ENCODE measurements at regions not wholly inside any gene's neighbourhood (a gene's known extent, or its start where the extent isn't known, plus 50 kb on each side); places are given as distances from the start of the nearest gene placed in this dataset.

GRCh38 chr12:47012552-47012951 is 66.9 kb upstream of the PCED1B start:
- Histone ChIP-seq H3K79me2 (ENCODE audit: insufficient read depth, low read length) (no peaks in the 10 kb centered on the region), H2AFZ (ENCODE audit: low read depth, low read length, severe bottlenecking) (no peak overlapping the region), H3F3A (ENCODE audit: insufficient read depth) (no peaks in the 10 kb centered on the region), H3K36me3 (ENCODE audit: low read length) (no peaks in the 10 kb centered on the region), H3K9ac (ENCODE audit: low read length) (no peak overlapping the region), H3K9me2 (replicated peaks; ENCODE audit: insufficient read depth, low read length) (no peaks in the 10 kb centered on the region), H3K27me3 (ENCODE audit: low read length) (no peaks in the 10 kb centered on the region), H3K4me3 (ENCODE audit: insufficient read depth, low read length, poor library complexity, severe bottlenecking) (no peak overlapping the region), H3K9me3 (ENCODE audit: insufficient read depth, low read length) (no peaks in the 10 kb centered on the region), H3K4me2 (ENCODE audit: low read depth, low read length, poor library complexity, severe bottlenecking) (no peak overlapping the region), H3K27ac (ENCODE audit: low read depth, low read length) (no peak overlapping the region), H4K20me1 (ENCODE audit: low read depth, low read length) (no peaks in the 10 kb centered on the region)
- TF ChIP-seq CTCF (IDR thresholded peaks at IDR 0.05; ENCODE audit: insufficient read depth, low read length, poor library complexity, severe bottlenecking) (no peak), EZH2phosphoT487 (conservative IDR thresholded peaks at IDR 0.05; ENCODE audit: low read length) (no peak)

DNA sequence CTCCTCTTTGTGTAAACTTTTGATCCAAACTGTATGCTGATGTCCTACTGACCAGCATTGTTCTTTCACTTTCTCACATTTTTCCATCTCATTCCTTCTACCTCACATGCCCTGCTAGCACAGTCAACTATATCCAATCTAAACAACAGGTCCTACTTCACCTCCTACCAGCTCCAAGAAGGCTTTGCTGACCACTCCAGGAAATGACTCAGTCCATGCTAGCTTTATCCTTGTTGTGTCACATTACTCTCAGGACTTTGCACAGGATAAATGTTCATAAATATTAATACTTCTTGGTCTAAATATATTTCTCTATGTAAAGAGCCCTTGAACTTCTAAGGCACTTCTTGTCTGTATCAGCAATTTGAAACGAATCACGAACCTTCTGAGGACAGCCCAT is 64.9 kb upstream of the PCED1B start:
- Histone ChIP-seq H3K27ac (ENCODE audit: low read depth, low read length) (no peak overlapping the region), H2AFZ (ENCODE audit: low read depth, low read length, severe bottlenecking) (no peak overlapping the region), H3K4me2 (ENCODE audit: low read depth, low read length, poor library complexity, severe bottlenecking) (no peak overlapping the region), H3K4me3 (ENCODE audit: insufficient read depth, low read length, poor library complexity, severe bottlenecking) (no peak overlapping the region), H3K9me3 (ENCODE audit: insufficient read depth, low read length) (no peaks in the 10 kb centered on the region), H3K36me3 (ENCODE audit: low read length) (no peaks in the 10 kb centered on the region), H3K9ac (ENCODE audit: low read length) (no peak overlapping the region), H3K79me2 (ENCODE audit: insufficient read depth, low read length) (no peaks in the 10 kb centered on the region), H3F3A (ENCODE audit: insufficient read depth) (no peaks in the 10 kb centered on the region), H3K27me3 (ENCODE audit: low read length) (no peaks in the 10 kb centered on the region), H4K20me1 (ENCODE audit: low read depth, low read length) (no peaks in the 10 kb centered on the region), H3K9me2 (replicated peaks; ENCODE audit: insufficient read depth, low read length) (no peaks in the 10 kb centered on the region)
- TF ChIP-seq EZH2phosphoT487 (conservative IDR thresholded peaks at IDR 0.05; ENCODE audit: low read length) = no peak
- no peak for TF ChIP-seq CTCF (IDR thresholded peaks at IDR 0.05; ENCODE audit: insufficient read depth, low read length, poor library complexity, severe bottlenecking)

- Histone ChIP-seq H2AFZ (ENCODE audit: low read depth, low read length, severe bottlenecking) (no peak overlapping the region), H3K27ac (ENCODE audit: low read depth, low read length) (no peak overlapping the region), H3K79me2 (ENCODE audit: insufficient read depth, low read length) (no peaks in the 10 kb centered on the region), H3K9me2 (replicated peaks; ENCODE audit: insufficient read depth, low read length) (no peaks in the 10 kb centered on the region), H3K4me2 (ENCODE audit: low read depth, low read length, poor library complexity, severe bottlenecking) (no peak overlapping the region), H3F3A (ENCODE audit: insufficient read depth) (no peaks in the 10 kb centered on the region), H4K20me1 (ENCODE audit: low read depth, low read length) (no peaks in the 10 kb centered on the region), H3K27me3 (ENCODE audit: low read length) (no peaks in the 10 kb centered on the region), H3K36me3 (ENCODE audit: low read length) (no peaks in the 10 kb centered on the region), H3K4me3 (ENCODE audit: insufficient read depth, low read length, poor library complexity, severe bottlenecking) (no peak overlapping the region), H3K9ac (ENCODE audit: low read length) (no peak overlapping the region), H3K9me3 (ENCODE audit: insufficient read depth, low read length) (no peaks in the 10 kb centered on the region)
- no peak for TF ChIP-seq CTCF (IDR thresholded peaks at IDR 0.05; ENCODE audit: insufficient read depth, low read length, poor library complexity, severe bottlenecking)
- TF ChIP-seq EZH2phosphoT487 (conservative IDR thresholded peaks at IDR 0.05; ENCODE audit: low read length) = no peak
These were observed 64.0 kb upstream of the PCED1B start for GRCh38 chr12:47015381-47015780.

Measured in SU-DHL-6 (cell line).